OCI-LY3 (cell line): ENCODE measurements at regions not wholly inside any gene's neighbourhood (a gene's known extent, or its start where the extent isn't known, plus 50 kb on each side); places are given as distances from the start of the nearest gene placed in this dataset.

ENCODE experiments used
- EZH2phosphoT487 ChIP-seq: fragments of 200-600 bp; shearing (Covaris generic); IDR thresholded peaks from 2 replicates; pipeline ENCODE4 v1.6.1; 2018; ENCODE audit warnings: antibody characterized with exemption, mixed run types, low read depth
- TF ChIP-seq, protein P1 (sequence below): fragments of 200-600, 300-600 bp; sonication (generic); IDR thresholded peaks from 2 replicates; pipeline ENCODE4 v1.5.1; 2014; ENCODE audit warnings: antibody characterized with exemption, low read length, low read depth

DNA sequence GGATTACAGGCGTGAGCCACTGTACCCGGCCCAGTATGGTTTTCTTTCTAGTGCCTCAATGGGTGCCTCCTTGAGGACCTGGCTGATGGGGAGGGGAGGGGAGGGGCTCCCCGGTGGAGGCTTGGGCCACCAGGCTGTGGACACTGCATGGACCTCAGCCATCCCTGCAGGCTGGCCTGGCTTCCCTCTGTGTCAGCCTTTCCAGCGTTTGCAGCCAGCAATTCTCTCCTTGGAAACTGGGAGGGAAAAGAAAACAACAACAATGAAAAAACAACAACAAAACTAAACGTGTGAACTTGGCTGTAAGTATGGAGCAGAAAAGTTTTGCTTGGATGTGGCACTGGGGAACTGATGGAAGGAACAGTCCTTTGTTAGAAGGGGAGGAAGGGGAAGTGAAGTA lies 159.3 kb downstream of the GLI2 start:
- TF ChIP-seq, protein P1, sequence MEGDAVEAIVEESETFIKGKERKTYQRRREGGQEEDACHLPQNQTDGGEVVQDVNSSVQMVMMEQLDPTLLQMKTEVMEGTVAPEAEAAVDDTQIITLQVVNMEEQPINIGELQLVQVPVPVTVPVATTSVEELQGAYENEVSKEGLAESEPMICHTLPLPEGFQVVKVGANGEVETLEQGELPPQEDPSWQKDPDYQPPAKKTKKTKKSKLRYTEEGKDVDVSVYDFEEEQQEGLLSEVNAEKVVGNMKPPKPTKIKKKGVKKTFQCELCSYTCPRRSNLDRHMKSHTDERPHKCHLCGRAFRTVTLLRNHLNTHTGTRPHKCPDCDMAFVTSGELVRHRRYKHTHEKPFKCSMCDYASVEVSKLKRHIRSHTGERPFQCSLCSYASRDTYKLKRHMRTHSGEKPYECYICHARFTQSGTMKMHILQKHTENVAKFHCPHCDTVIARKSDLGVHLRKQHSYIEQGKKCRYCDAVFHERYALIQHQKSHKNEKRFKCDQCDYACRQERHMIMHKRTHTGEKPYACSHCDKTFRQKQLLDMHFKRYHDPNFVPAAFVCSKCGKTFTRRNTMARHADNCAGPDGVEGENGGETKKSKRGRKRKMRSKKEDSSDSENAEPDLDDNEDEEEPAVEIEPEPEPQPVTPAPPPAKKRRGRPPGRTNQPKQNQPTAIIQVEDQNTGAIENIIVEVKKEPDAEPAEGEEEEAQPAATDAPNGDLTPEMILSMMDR, result no peak
- TF ChIP-seq EZH2phosphoT487, result no peak
